CD14-positive monocyte (primary cell): ENCODE measurements at regions not wholly inside any gene's neighbourhood (a gene's known extent, or its start where the extent isn't known, plus 50 kb on each side); places are given as distances from the start of the nearest gene placed in this dataset.

Experiments used
- DNase-seq, 3 donors: peaks; one replicate each; pipeline ENCODE4 v3.0.0-alpha.2; 2011 to 2022
- H2AFZ ChIP-seq: 2 replicates; pipeline ENCODE4 v1.6.0; 2012; ENCODE audit warnings: mild to moderate bottlenecking, low read depth, low read length, inconsistent platforms; ENCODE audit not compliant: insufficient read depth, poor library complexity, severe bottlenecking
- H3K27ac ChIP-seq, 2 donors: 1 replicate in 1 of 2; 2 replicates in 1 of 2; pipeline ENCODE4 v1.5.1; 2012 to 2013; ENCODE audit warnings: low read length in 2 of 2, control low read depth in 1 of 2, inconsistent platforms in 1 of 2, low read depth in 1 of 2, mild to moderate bottlenecking in 1 of 2
- H3K27me3 ChIP-seq, 2 donors: one replicate each; pipeline versions ENCODE4 v1.6.0 to v1.6.1; 2011 to 2013; ENCODE audit warnings: low read length in 2 of 2; ENCODE audit not compliant: control insufficient read depth in 2 of 2, insufficient read depth in 2 of 2
- H3K36me3 ChIP-seq, 2 donors: replicated peaks in 1 of 2; 1 replicate in 1 of 2; 2 replicates in 1 of 2; pipeline versions ENCODE4 v1.5.1 to v1.6.1; 2012 to 2013; ENCODE audit warnings: low read length in 2 of 2, control low read depth in 1 of 2, inconsistent platforms in 1 of 2, mild to moderate bottlenecking in 1 of 2; ENCODE audit not compliant: insufficient read depth in 2 of 2, control insufficient read depth in 1 of 2
- H3K4me1 ChIP-seq, 2 donors: 1 replicate in 1 of 2; 2 replicates in 1 of 2; pipeline versions ENCODE4 v1.5.1 to v1.6.1; 2012 to 2013; ENCODE audit warnings: low read length in 2 of 2, control low read depth in 1 of 2, inconsistent platforms in 1 of 2, mild to moderate bottlenecking in 1 of 2, moderate library complexity in 1 of 2; ENCODE audit not compliant: insufficient read depth in 2 of 2, control insufficient read depth in 1 of 2
- H3K4me2 ChIP-seq: replicated peaks from 2 replicates; pipeline ENCODE3; 2012; ENCODE audit warnings: low read length, moderate library complexity, mild to moderate bottlenecking; ENCODE audit not compliant: poor library complexity, severe bottlenecking; ENCODE audit errors: extremely low read depth
- H3K4me3 ChIP-seq, 3 experiments: fragments of 200-600 bp in 1 of 3; sonication (generic) in 1 of 3; replicated peaks in 1 of 3; 1 replicate in 2 of 3; 2 replicates in 1 of 3; pipeline ENCODE4 v1.5.1; 2011 to 2013; ENCODE audit warnings: low read length in 3 of 3, mild to moderate bottlenecking in 3 of 3, control low read depth in 2 of 3, low read depth in 2 of 3, inconsistent platforms in 1 of 3, moderate library complexity in 1 of 3
- H3K79me2 ChIP-seq: 2 replicates; pipeline ENCODE4 v1.6.0; 2012; ENCODE audit warnings: mild to moderate bottlenecking, control low read depth, inconsistent platforms, low read length, moderate library complexity; ENCODE audit not compliant: insufficient read depth
- H3K9ac ChIP-seq: 2 replicates; pipeline ENCODE4 v1.6.0; 2017; ENCODE audit warnings: low read length, mild to moderate bottlenecking; ENCODE audit not compliant: insufficient read depth, poor library complexity, severe bottlenecking
- H3K9me3 ChIP-seq, 2 donors: replicated peaks in 1 of 2; 1 replicate in 1 of 2; 2 replicates in 1 of 2; pipeline versions ENCODE4 v1.5.1 to v1.6.1; 2012 to 2013; ENCODE audit warnings: low read length in 2 of 2, control low read depth in 1 of 2; ENCODE audit not compliant: control insufficient read depth in 1 of 2, insufficient read depth in 1 of 2
- H4K20me1 ChIP-seq: 2 replicates; pipeline ENCODE4 v1.6.0; 2012; ENCODE audit warnings: mild to moderate bottlenecking, low read length, control low read depth, moderate library complexity; ENCODE audit not compliant: insufficient read depth
- H3K27ac Mint-ChIP-seq, 7 donors: one replicate each; pipeline ENCODE4 v1.8.0; 2020; ENCODE audit warnings: mild to moderate bottlenecking in 7 of 7, mixed read lengths in 7 of 7, moderate library complexity in 6 of 7, inconsistent platforms in 2 of 7
- H3K27me3 Mint-ChIP-seq, 3 donors: one replicate each; pipeline ENCODE4 v1.8.0; 2021 to 2022; ENCODE audit warnings: low read depth in 3 of 3, mild to moderate bottlenecking in 3 of 3, mixed read lengths in 3 of 3, moderate library complexity in 3 of 3, inconsistent platforms in 1 of 3
- H3K36me3 Mint-ChIP-seq, 2 donors: one replicate each; pipeline ENCODE4 v1.8.0; 2020; ENCODE audit warnings: mixed read lengths in 2 of 2, inconsistent platforms in 1 of 2, mild to moderate bottlenecking in 1 of 2
- H3K4me1 Mint-ChIP-seq: one replicate; pipeline ENCODE4 v1.8.0; 2020; ENCODE audit warnings: mild to moderate bottlenecking, mixed read lengths
- H3K4me3 Mint-ChIP-seq, 2 donors: one replicate each; pipeline ENCODE4 v1.8.0; 2020; ENCODE audit warnings: mild to moderate bottlenecking in 2 of 2, mixed read lengths in 2 of 2, moderate library complexity in 1 of 2
- H3K9me3 Mint-ChIP-seq, 7 donors: one replicate each; pipeline ENCODE4 v1.8.0; 2020 to 2022; ENCODE audit warnings: mixed read lengths in 7 of 7, mild to moderate bottlenecking in 6 of 7, moderate library complexity in 6 of 7, inconsistent platforms in 2 of 7
- WGBS: methylation state at CpG from one replicate; pipeline ENCODE4 v1.1.5; 2013; ENCODE audit warnings: missing lambda C conversion rate; ENCODE audit not compliant: insufficient coverage; 5-methylcytosine and 5-hydroxymethylcytosine counted together
- intact Hi-C, 2 donors: fragments of 100-400 bp; cut with micrococcal nuclease; formaldehyde crosslinking; loops; one replicate each; pipeline versions ENCODE4 v1.15.0 to v1.15.1; 2023
- TF ChIP-seq, protein P1 (sequence below): fragments of 200-600 bp; IDR thresholded peaks from one replicate; pipeline ENCODE4 v1.8.0; 2022; ENCODE audit warnings: antibody characterized with exemption, mild to moderate bottlenecking

GRCh38 chr14:31988244-31988643 is 88.9 kb upstream of the ARHGAP5 start:
- TF ChIP-seq, protein P1, sequence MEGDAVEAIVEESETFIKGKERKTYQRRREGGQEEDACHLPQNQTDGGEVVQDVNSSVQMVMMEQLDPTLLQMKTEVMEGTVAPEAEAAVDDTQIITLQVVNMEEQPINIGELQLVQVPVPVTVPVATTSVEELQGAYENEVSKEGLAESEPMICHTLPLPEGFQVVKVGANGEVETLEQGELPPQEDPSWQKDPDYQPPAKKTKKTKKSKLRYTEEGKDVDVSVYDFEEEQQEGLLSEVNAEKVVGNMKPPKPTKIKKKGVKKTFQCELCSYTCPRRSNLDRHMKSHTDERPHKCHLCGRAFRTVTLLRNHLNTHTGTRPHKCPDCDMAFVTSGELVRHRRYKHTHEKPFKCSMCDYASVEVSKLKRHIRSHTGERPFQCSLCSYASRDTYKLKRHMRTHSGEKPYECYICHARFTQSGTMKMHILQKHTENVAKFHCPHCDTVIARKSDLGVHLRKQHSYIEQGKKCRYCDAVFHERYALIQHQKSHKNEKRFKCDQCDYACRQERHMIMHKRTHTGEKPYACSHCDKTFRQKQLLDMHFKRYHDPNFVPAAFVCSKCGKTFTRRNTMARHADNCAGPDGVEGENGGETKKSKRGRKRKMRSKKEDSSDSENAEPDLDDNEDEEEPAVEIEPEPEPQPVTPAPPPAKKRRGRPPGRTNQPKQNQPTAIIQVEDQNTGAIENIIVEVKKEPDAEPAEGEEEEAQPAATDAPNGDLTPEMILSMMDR, result no peak
- Histone ChIP-seq H2AFZ (no peak overlapping the region), H4K20me1 (no peaks in the 10 kb centered on the region), H3K4me1 (no peaks in the 10 kb centered on the region), H3K27me3 (no peaks in the 10 kb centered on the region), H3K9me3 (peaks cover 8 to 16% of the 10 kb centered on the region in 2 donors), H3K36me3 (no peaks in the 10 kb centered on the region), H3K4me3 (no peak overlapping the region), H3K9ac (no peak overlapping the region), H3K27ac (no peak overlapping the region), H3K79me2 (no peaks in the 10 kb centered on the region), H3K4me2 (no peak overlapping the region)
- H3K4me1 Mint-ChIP-seq, result no peaks in the 10 kb centered on the region
- no peaks in the 10 kb centered on the region for H3K36me3 Mint-ChIP-seq
- intact Hi-C loops, result no loop called here
- H3K4me3 Mint-ChIP-seq, result no peak overlapping the region
- H3K27me3 Mint-ChIP-seq, result peaks cover 0 to 2% (median 1%) of the 10 kb centered on the region in 3 donors
- H3K9me3 Mint-ChIP-seq, result peaks cover 0 to 15% (median 9%) of the 10 kb centered on the region in 7 donors
- 63% methylated on average over 1 of the region's 1 CpG for WGBS
- DNase-seq, result no peak
- H3K27ac Mint-ChIP-seq, result no peak overlapping the region

DNA sequence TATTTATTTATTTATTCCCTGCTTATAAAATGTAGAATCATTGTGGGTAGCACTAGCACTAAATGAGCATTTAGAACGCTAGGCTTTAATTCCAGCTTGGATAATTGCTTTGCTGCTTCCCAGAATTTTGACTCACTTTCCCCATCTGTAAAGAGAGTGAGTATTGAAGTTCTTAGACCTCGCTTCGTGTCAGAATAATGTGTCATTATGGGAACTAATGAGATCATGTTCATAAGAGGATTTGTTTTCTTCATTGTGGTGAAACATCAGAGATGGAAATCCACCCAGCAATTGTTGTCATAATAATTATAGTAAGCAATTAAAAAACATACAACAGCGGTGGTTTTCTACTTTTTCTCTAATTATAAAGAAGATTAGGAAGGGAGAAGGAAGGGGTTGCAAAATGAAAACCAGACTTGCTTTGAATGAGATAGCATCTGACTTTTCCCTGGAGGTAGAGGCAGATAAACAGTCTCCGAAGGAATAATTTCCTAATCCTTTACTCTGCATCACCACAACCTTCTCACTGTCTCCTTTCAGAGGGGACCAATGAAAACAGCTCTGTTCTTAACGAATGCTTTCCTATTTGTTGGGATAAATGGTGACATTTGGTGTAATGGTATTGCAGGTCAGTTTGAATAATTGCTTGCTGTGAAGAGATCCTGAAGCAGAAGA is 86.8 kb upstream of the ARHGAP5 start:
- no CpG with 5 or more reads among the region's 6 CpGs for WGBS
- H3K27ac ChIP-seq, result no peak overlapping the region

More for the DNA sequence above, 86.8 kb upstream of the ARHGAP5 start:
- no peak overlapping the region for H2AFZ ChIP-seq
- H4K20me1 ChIP-seq, result no peaks in the 10 kb centered on the region
- intact Hi-C loops, result no loop called here
- no peak for DNase-seq
- no peak overlapping the region for H3K4me2 ChIP-seq
- H3K9me3 ChIP-seq, result peaks cover 0 to 7% of the 10 kb centered on the region in 2 donors
- no peaks in the 10 kb centered on the region for H3K36me3 ChIP-seq
- Mint-ChIP-seq H3K4me1 (no peaks in the 10 kb centered on the region), H3K9me3 (peaks cover 0 to 5% (median 3%) of the 10 kb centered on the region in 7 donors), H3K36me3 (no peaks in the 10 kb centered on the region), H3K27ac (no peak overlapping the region), H3K27me3 (peaks cover 0 to 2% (median 1%) of the 10 kb centered on the region in 3 donors), H3K4me3 (no peak overlapping the region)
- TF ChIP-seq, protein P1, result no peak
- H3K4me3 ChIP-seq, result no peak overlapping the region
- no peak overlapping the region for H3K9ac ChIP-seq
- no peaks in the 10 kb centered on the region for H3K27me3 ChIP-seq
- no peaks in the 10 kb centered on the region for H3K4me1 ChIP-seq
- no peaks in the 10 kb centered on the region for H3K79me2 ChIP-seq
